IPS-18a (cell line): ENCODE measurements at regions not wholly inside any gene's neighbourhood (a gene's known extent, or its start where the extent isn't known, plus 50 kb on each side); places are given as distances from the start of the nearest gene placed in this dataset.

Experiments
- H3K27ac ChIP-seq: one replicate; pipeline ENCODE4 v1.5.1; 2013; ENCODE audit warnings: low read length
- H3K27me3 ChIP-seq: one replicate; pipeline ENCODE4 v1.6.1; 2013; ENCODE audit warnings: mild to moderate bottlenecking, low read length; ENCODE audit not compliant: control insufficient read depth, insufficient read depth
- H3K36me3 ChIP-seq: one replicate; pipeline ENCODE4 v1.6.1; 2013; ENCODE audit warnings: low read depth, low read length; ENCODE audit not compliant: control insufficient read depth
- H3K4me1 ChIP-seq: one replicate; pipeline ENCODE4 v1.6.1; 2013; ENCODE audit warnings: low read depth, low read length; ENCODE audit not compliant: control insufficient read depth
- H3K4me3 ChIP-seq: one replicate; pipeline ENCODE4 v1.5.1; 2013; ENCODE audit warnings: low read length
- H3K9ac ChIP-seq: one replicate; pipeline ENCODE4 v1.6.1; 2013; ENCODE audit warnings: mild to moderate bottlenecking, low read length, moderate library complexity
- H3K9me3 ChIP-seq: one replicate; pipeline ENCODE4 v1.6.1; 2013; ENCODE audit warnings: low read depth, low read length; ENCODE audit not compliant: control insufficient read depth

GRCh38 chr4:134326866-134327265, 125.3 kb upstream of the PABPC4L start:
- H3K9ac ChIP-seq: no peak overlapping the region
- H3K27ac ChIP-seq: no peak overlapping the region
- no peaks in the 10 kb centered on the region for H3K36me3 ChIP-seq
- no peak overlapping the region for H3K4me3 ChIP-seq
- H3K4me1 ChIP-seq: no peaks in the 10 kb centered on the region
- no peaks in the 10 kb centered on the region for H3K27me3 ChIP-seq
- H3K9me3 ChIP-seq: no peaks in the 10 kb centered on the region

DNA sequence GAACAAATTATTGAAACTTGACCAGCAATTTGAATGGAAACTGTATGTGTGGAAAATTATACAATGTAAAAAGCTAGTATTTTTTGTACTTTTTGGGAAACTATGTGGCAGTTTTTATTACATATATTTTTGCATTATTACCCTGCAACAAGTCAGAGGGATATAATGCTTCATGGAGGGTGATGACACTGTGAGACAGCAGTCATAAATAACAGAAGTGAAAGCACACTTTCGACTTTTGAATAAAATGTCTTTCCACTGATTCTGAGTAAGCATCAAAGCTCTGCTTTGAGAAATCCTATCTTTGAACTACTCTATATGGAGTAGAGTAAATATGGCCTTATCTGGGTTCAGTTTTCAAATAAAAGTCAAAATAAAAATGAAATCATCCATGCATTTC, 122.6 kb upstream of the PABPC4L start:
- no peaks in the 10 kb centered on the region for H3K4me1 ChIP-seq
- H3K9ac ChIP-seq: no peak overlapping the region
- H3K27me3 ChIP-seq: no peaks in the 10 kb centered on the region
- H3K9me3 ChIP-seq: no peaks in the 10 kb centered on the region
- H3K36me3 ChIP-seq: no peaks in the 10 kb centered on the region
- no peak overlapping the region for H3K27ac ChIP-seq
- H3K4me3 ChIP-seq: no peak overlapping the region

GRCh38 chr4:134320048-134320447, 118.5 kb upstream of the PABPC4L start:
- no peak overlapping the region for H3K9ac ChIP-seq
- H3K4me1 ChIP-seq: no peaks in the 10 kb centered on the region
- H3K36me3 ChIP-seq: no peaks in the 10 kb centered on the region
- no peak overlapping the region for H3K4me3 ChIP-seq
- no peaks in the 10 kb centered on the region for H3K27me3 ChIP-seq
- no peaks in the 10 kb centered on the region for H3K9me3 ChIP-seq
- H3K27ac ChIP-seq: no peak overlapping the region

- Histone ChIP-seq H3K27me3 (no peaks in the 10 kb centered on the region), H3K36me3 (no peaks in the 10 kb centered on the region), H3K27ac (no peak overlapping the region), H3K9me3 (no peaks in the 10 kb centered on the region), H3K4me3 (no peak overlapping the region), H3K4me1 (no peaks in the 10 kb centered on the region), H3K9ac (no peak overlapping the region)
These were observed 112.0 kb upstream of the PABPC4L start for GRCh38 chr4:134313591-134313990.

DNA sequence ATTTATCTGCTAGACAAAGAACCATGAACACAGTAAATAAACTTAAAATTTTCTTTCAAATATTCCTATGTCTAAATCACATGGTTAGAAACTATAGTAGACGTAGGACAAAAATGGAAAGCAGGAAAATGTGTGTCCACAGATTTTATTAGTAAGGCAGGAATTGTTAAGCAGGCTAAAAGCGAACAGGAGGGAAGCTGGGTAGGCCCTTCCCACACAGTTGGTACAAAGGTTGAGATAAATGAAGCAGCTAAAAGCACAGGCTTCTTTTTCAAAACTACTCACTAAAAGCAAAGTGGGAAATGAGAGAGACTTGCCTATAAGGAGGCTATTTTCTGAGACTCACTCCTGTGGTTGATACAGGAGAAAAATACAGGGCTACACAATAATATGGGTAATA, 108.1 kb upstream of the PABPC4L start:
- H3K27ac ChIP-seq: no peak overlapping the region
- no peaks in the 10 kb centered on the region for H3K9me3 ChIP-seq
- no peaks in the 10 kb centered on the region for H3K4me1 ChIP-seq
- H3K4me3 ChIP-seq: no peak overlapping the region
- no peak overlapping the region for H3K9ac ChIP-seq
- H3K27me3 ChIP-seq: no peaks in the 10 kb centered on the region
- H3K36me3 ChIP-seq: no peaks in the 10 kb centered on the region

DNA sequence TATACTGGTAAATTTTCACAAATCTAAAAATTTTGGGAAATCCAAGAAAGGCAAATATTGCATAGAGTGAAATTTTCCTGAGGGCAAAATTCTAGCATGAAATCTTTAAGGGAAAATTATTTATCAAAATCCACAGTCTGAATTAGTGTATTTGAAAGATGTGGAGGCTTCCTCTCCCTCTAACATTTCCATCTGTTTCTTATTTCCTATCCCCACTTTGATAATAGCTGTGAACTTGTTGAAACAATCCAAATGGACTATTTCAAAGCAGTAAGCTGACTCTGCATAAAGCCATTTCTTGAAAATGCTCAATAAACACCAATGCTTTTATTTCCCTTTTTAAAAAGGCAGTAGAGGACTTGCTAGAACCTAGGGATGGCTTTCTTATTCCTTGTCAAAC, 107.3 kb upstream of the PABPC4L start:
- Histone ChIP-seq H3K27ac (no peak overlapping the region), H3K4me1 (no peaks in the 10 kb centered on the region), H3K9me3 (no peaks in the 10 kb centered on the region), H3K27me3 (no peaks in the 10 kb centered on the region), H3K36me3 (no peaks in the 10 kb centered on the region), H3K9ac (no peak overlapping the region), H3K4me3 (no peak overlapping the region)

DNA sequence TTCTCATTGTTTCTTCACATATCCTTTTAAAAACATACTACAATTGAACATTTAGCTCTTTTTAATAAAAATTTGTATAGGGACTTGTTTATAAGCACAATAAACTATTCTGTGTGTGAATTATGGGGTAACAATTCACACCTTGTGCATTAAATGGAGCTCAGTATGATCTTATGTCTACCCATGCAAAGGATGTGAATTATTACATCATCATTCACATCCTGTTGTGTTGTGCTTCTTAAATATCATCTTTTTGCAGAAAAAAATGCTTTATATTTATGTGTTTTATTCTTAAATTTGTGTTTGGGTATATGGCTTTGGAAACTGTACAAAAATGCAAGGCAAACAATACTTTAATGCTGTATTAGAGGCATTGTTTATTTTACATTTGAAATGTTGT, 96.7 kb upstream of the PABPC4L start:
- Histone ChIP-seq H3K9me3 (no peaks in the 10 kb centered on the region), H3K36me3 (no peaks in the 10 kb centered on the region), H3K9ac (no peak overlapping the region), H3K4me3 (no peak overlapping the region), H3K27ac (no peak overlapping the region), H3K4me1 (no peaks in the 10 kb centered on the region), H3K27me3 (no peaks in the 10 kb centered on the region)

DNA sequence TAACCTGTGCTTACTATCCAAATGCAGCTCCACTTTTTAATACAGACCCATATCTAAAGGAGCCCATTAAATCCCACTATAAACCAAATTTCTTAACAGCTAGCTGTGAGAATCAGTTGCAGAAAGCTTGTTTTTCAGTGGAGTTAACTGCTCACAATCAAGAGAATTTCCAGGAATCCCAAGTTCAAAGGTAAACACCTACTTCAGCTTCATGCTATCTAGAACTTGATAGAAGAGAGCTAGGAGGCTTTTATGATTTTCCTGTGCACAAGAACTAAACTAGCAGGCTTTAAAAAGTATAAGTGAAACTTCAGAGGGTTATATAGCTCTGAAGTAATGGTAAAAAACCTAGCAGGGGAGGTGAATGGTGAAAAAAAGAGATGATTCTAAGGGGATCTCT, 96.2 kb upstream of the PABPC4L start:
- no peaks in the 10 kb centered on the region for H3K36me3 ChIP-seq
- no peaks in the 10 kb centered on the region for H3K27me3 ChIP-seq
- H3K9me3 ChIP-seq: no peaks in the 10 kb centered on the region
- no peak overlapping the region for H3K4me3 ChIP-seq
- H3K9ac ChIP-seq: no peak overlapping the region
- no peak overlapping the region for H3K27ac ChIP-seq
- no peaks in the 10 kb centered on the region for H3K4me1 ChIP-seq

- H3K9me3 ChIP-seq: no peaks in the 10 kb centered on the region
- no peaks in the 10 kb centered on the region for H3K36me3 ChIP-seq
- no peak overlapping the region for H3K9ac ChIP-seq
These were observed 81.1 kb upstream of the PABPC4L start for GRCh38 chr4:134282680-134283079.

DNA sequence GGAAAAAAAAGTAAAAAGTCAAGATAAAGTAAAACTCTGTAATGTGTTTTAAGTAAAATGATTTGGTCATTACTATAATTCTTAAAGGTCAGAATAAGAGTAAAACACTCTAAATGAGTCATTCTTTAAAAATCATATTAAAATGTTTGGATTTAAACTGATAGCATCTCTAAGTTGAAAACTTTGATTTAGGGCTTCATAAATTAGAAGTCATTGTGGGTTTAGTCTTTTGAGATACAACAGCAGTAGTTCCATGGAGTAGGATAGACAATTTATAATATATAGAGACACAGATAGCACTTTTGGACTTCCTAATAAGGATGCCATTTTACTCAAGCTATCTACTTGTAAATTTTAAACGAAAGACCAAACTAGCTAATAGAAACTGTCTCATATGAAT, 77.1 kb upstream of the PABPC4L start:
- Histone ChIP-seq H3K9ac (no peak overlapping the region), H3K27ac (no peak overlapping the region), H3K9me3 (no peaks in the 10 kb centered on the region), H3K36me3 (no peaks in the 10 kb centered on the region), H3K27me3 (no peaks in the 10 kb centered on the region), H3K4me3 (no peak overlapping the region), H3K4me1 (no peaks in the 10 kb centered on the region)

More at GRCh38 chr4:134282680-134283079, 81.1 kb upstream of the PABPC4L start:
- no peak overlapping the region for H3K4me3 ChIP-seq
- no peaks in the 10 kb centered on the region for H3K4me1 ChIP-seq
- H3K27ac ChIP-seq: no peak overlapping the region
- H3K27me3 ChIP-seq: no peaks in the 10 kb centered on the region

DNA sequence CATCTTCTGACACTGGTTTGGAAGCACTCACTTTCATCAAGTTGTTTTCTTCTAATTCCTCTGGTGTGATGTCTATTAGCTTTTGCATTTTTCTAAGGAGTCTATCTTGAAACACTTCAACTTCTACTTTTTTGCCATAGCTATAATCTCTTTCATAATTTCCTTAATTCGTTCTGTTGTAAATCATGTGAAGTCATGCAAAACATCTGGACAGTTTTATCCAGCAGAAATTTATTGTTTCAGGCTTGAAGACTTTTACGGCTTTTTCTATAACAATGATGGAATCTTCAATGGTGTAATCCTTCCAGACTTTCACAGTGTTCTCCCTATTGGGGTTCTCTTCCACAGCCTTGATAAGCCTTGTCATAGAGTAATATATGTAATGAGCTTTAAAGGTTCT, 74.9 kb upstream of the PABPC4L start:
- Histone ChIP-seq H3K4me3 (no peak overlapping the region), H3K9me3 (no peaks in the 10 kb centered on the region), H3K4me1 (no peaks in the 10 kb centered on the region), H3K27ac (no peak overlapping the region), H3K36me3 (no peaks in the 10 kb centered on the region), H3K27me3 (no peaks in the 10 kb centered on the region), H3K9ac (no peak overlapping the region)

- Histone ChIP-seq H3K4me3 (no peak overlapping the region), H3K4me1 (peaks cover 4% of the 10 kb centered on the region), H3K36me3 (no peaks in the 10 kb centered on the region), H3K27me3 (no peaks in the 10 kb centered on the region), H3K9ac (no peak overlapping the region), H3K27ac (no peak overlapping the region), H3K9me3 (peaks cover 4% of the 10 kb centered on the region)
These were observed 58.5 kb upstream of the PABPC4L start for GRCh38 chr4:134260126-134260525.
